DND-41 (cell line): ENCODE measurements at regions not wholly inside any gene's neighbourhood (a gene's known extent, or its start where the extent isn't known, plus 50 kb on each side); places are given as distances from the start of the nearest gene placed in this dataset.

ENCODE experiments used
- ATAC-seq: fragments of 200-7000 bp; cut with Tn5 transposase; 3 replicates; pipeline ENCODE4 v1.9.1; 2021; ENCODE audit warnings: low read depth; ENCODE audit not compliant: insufficient read depth
- DNase-seq: peaks from one replicate; pipeline ENCODE4 v3.0.0-alpha.2; 2020
- H2AFZ ChIP-seq: 2 replicates; pipeline ENCODE4 v1.6.0; 2012; ENCODE audit warnings: low read depth, low read length
- H3K27ac ChIP-seq: 2 replicates; pipeline ENCODE4 v1.5.1; 2012; ENCODE audit warnings: low read length, inconsistent platforms
- H3K27me3 ChIP-seq: fragments of 200-600 bp; sonication (generic); 2 replicates; pipeline ENCODE4 v1.6.0; 2012; ENCODE audit warnings: low read length, mild to moderate bottlenecking, inconsistent platforms; ENCODE audit not compliant: insufficient read depth, poor library complexity
- H3K36me3 ChIP-seq: 2 replicates; pipeline ENCODE4 v1.5.1; 2012; ENCODE audit warnings: low read length, inconsistent platforms; ENCODE audit not compliant: insufficient read depth
- H3K4me1 ChIP-seq: 2 replicates; pipeline ENCODE4 v1.5.1; 2012; ENCODE audit warnings: mild to moderate bottlenecking, low read length; ENCODE audit not compliant: insufficient read depth
- H3K4me2 ChIP-seq: 2 replicates; pipeline ENCODE4 v1.6.0; 2012; ENCODE audit warnings: mild to moderate bottlenecking, moderate library complexity, low read length, inconsistent platforms; ENCODE audit not compliant: insufficient read depth
- H3K4me3 ChIP-seq, 2 experiments: fragments of 200-600 bp in 1 of 2; shearing (Covaris generic) in 1 of 2; 2 replicates each; pipeline ENCODE4 v1.5.1; 2012 to 2016; ENCODE audit warnings: inconsistent platforms in 2 of 2, low read length in 2 of 2, mild to moderate bottlenecking in 2 of 2, low read depth in 1 of 2, moderate library complexity in 1 of 2
- H3K79me2 ChIP-seq: 2 replicates; pipeline ENCODE4 v1.6.0; 2012; ENCODE audit warnings: low read length, inconsistent platforms; ENCODE audit not compliant: insufficient read depth
- H3K9ac ChIP-seq: 2 replicates; pipeline ENCODE4 v1.6.0; 2012; ENCODE audit warnings: low read depth, mild to moderate bottlenecking, inconsistent platforms, low read length, moderate library complexity
- H3K9me3 ChIP-seq: 2 replicates; pipeline ENCODE4 v1.5.1; 2012; ENCODE audit warnings: low read length, moderate library complexity, mild to moderate bottlenecking, inconsistent platforms; ENCODE audit not compliant: insufficient read depth, severe bottlenecking
- H4K20me1 ChIP-seq: 2 replicates; pipeline ENCODE4 v1.6.0; 2012; ENCODE audit warnings: low read length; ENCODE audit not compliant: insufficient read depth
- EZH2 ChIP-seq: IDR thresholded peaks from 3 replicates; pipeline ENCODE4 v1.6.1; 2012; ENCODE audit warnings: borderline replicate concordance, low read depth, mild to moderate bottlenecking, moderate library complexity, low read length, inconsistent platforms; ENCODE audit not compliant: severe bottlenecking
- TF ChIP-seq, protein P1 (sequence below): IDR thresholded peaks from 2 replicates; pipeline ENCODE4 v1.5.1; 2012; ENCODE audit warnings: borderline replicate concordance, low read length, moderate library complexity, mild to moderate bottlenecking; ENCODE audit not compliant: poor library complexity, severe bottlenecking; ENCODE audit errors: extremely low read depth

- Histone ChIP-seq H4K20me1 (no peaks in the 10 kb centered on the region), H3K79me2 (no peaks in the 10 kb centered on the region), H2AFZ (no peak overlapping the region), H3K4me2 (no peak overlapping the region), H3K4me3 (no peak overlapping the region), H3K36me3 (no peaks in the 10 kb centered on the region), H3K27ac (no peak overlapping the region), H3K27me3 (no peaks in the 10 kb centered on the region), H3K9ac (no peak overlapping the region), H3K4me1 (no peaks in the 10 kb centered on the region), H3K9me3 (no peaks in the 10 kb centered on the region)
- TF ChIP-seq, protein P1, sequence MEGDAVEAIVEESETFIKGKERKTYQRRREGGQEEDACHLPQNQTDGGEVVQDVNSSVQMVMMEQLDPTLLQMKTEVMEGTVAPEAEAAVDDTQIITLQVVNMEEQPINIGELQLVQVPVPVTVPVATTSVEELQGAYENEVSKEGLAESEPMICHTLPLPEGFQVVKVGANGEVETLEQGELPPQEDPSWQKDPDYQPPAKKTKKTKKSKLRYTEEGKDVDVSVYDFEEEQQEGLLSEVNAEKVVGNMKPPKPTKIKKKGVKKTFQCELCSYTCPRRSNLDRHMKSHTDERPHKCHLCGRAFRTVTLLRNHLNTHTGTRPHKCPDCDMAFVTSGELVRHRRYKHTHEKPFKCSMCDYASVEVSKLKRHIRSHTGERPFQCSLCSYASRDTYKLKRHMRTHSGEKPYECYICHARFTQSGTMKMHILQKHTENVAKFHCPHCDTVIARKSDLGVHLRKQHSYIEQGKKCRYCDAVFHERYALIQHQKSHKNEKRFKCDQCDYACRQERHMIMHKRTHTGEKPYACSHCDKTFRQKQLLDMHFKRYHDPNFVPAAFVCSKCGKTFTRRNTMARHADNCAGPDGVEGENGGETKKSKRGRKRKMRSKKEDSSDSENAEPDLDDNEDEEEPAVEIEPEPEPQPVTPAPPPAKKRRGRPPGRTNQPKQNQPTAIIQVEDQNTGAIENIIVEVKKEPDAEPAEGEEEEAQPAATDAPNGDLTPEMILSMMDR = no peak
- no peak for TF ChIP-seq EZH2
- DNase-seq (no peak), ATAC-seq (no peak)
Measured at GRCh38 chr3:88509582-88509981, 359.8 kb downstream of the C3orf38 start.

- Histone ChIP-seq H3K27me3 (no peaks in the 10 kb centered on the region), H3K4me3 (no peak overlapping the region), H3K4me1 (no peaks in the 10 kb centered on the region), H3K27ac (no peak overlapping the region), H4K20me1 (no peaks in the 10 kb centered on the region), H3K9me3 (no peaks in the 10 kb centered on the region), H3K79me2 (no peaks in the 10 kb centered on the region), H3K36me3 (no peaks in the 10 kb centered on the region), H3K4me2 (no peak overlapping the region), H2AFZ (no peak overlapping the region), H3K9ac (no peak overlapping the region)
- TF ChIP-seq, protein P1 = no peak
- no peak for TF ChIP-seq EZH2
- ATAC-seq = no peak
- DNase-seq = no peak
Measured at GRCh38 chr3:88528494-88528893, 378.7 kb downstream of the C3orf38 start.

DNA sequence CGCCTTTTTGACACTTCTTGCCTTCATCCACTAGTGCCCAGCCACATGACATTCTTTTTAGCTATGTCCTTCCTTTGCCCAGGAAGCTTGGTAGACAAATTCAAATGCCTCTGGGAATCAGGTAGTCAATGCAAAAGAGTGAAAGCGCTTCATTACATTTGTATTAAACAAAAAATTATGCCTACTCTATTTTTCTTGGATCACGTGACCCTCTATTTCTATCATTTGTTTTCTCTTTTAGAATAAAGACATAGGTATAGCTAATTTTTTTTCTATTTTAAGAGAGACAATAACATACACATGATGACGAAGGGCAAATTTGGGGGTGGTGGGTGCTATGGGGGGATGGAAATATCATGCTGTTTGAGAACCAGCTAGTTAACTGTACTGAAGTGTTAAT is 384.8 kb downstream of the C3orf38 start:
- Histone ChIP-seq H3K27me3 (no peaks in the 10 kb centered on the region), H3K79me2 (no peaks in the 10 kb centered on the region), H2AFZ (no peak overlapping the region), H4K20me1 (no peaks in the 10 kb centered on the region), H3K4me1 (no peaks in the 10 kb centered on the region), H3K36me3 (no peaks in the 10 kb centered on the region), H3K27ac (no peak overlapping the region), H3K9ac (no peak overlapping the region), H3K9me3 (no peaks in the 10 kb centered on the region), H3K4me3 (no peak overlapping the region), H3K4me2 (no peak overlapping the region)
- TF ChIP-seq, protein P1 = no peak
- TF ChIP-seq EZH2 = no peak
- ATAC-seq = no peak
- no peak for DNase-seq

- DNase-seq (no peak), ATAC-seq (no peak)
- Histone ChIP-seq H2AFZ (no peak overlapping the region), H4K20me1 (no peaks in the 10 kb centered on the region), H3K79me2 (no peaks in the 10 kb centered on the region), H3K9ac (no peak overlapping the region), H3K36me3 (no peaks in the 10 kb centered on the region), H3K4me1 (no peaks in the 10 kb centered on the region), H3K27me3 (no peaks in the 10 kb centered on the region), H3K9me3 (no peaks in the 10 kb centered on the region), H3K27ac (no peak overlapping the region), H3K4me2 (no peak overlapping the region), H3K4me3 (no peak overlapping the region)
- TF ChIP-seq, protein P1 = no peak
- no peak for TF ChIP-seq EZH2
Measured at GRCh38 chr3:88535563-88535962, 385.8 kb downstream of the C3orf38 start.
